HCT116 (cell line): ENCODE measurements at regions not wholly inside any gene's neighbourhood (a gene's known extent, or its start where the extent isn't known, plus 50 kb on each side); places are given as distances from the start of the nearest gene placed in this dataset.

Source experiments
- ATAC-seq: fragments of 200-7000 bp; cut with Tn5 transposase; 2 replicates; pipeline ENCODE4 v1.9.1; 2020; ENCODE audit warnings: mild to moderate bottlenecking, moderate library complexity
- BruUV-seq: library from RNA; stranded (reverse); fragments of 400-500 nt; replicated peaks from 2 replicates; lab custom pipeline; 2021; lab: Mats Ljungman, UMichigan
- CTCF ChIA-PET: fragments of 300-600 bp; sonication (Branson Sonifier 250); formaldehyde crosslinking; loops from one replicate; lab custom pipeline; 2021; ENCODE audit warnings: antibody characterized with exemption; lab: Charles Lee
- POLR2A ChIA-PET: fragments of 300-600, 350-600 bp; sonication (Branson Sonifier 250); formaldehyde crosslinking; loops from one replicate; lab custom pipeline; 2021; ENCODE audit warnings: antibody characterized with exemption; lab: Charles Lee
- RAD21 ChIA-PET, 2 experiments: fragments of 300-600 bp; sonication (Branson Sonifier 250); formaldehyde crosslinking; loops; one replicate each; lab custom pipeline; 2023; ENCODE audit warnings: low total read pairs in 2 of 2; ENCODE audit not compliant: uncharacterized antibody in 2 of 2, unreplicated experiment in 2 of 2, low non-redundant PET in 1 of 2; lab: Charles Lee
- DNase-seq: peaks from one replicate; pipeline ENCODE4 v3.0.0-alpha.2; 2010; ENCODE audit warnings: low read depth, low spot score
- H2AFZ ChIP-seq: fragments of 200-600 bp; shearing (Covaris generic), sonication (generic); 2 replicates; pipeline ENCODE4 v1.6.1; 2017; ENCODE audit warnings: low read depth, mixed run types, mixed read lengths, antibody characterized with exemption, low read length; ENCODE audit not compliant: poor library complexity, severe bottlenecking
- H3K27ac ChIP-seq: 2 replicates; pipeline ENCODE4 v1.5.1; 2012; ENCODE audit warnings: low read depth, low read length
- H3K27me3 ChIP-seq: fragments of 200-600 bp; sonication (generic); 2 replicates; pipeline ENCODE4 v1.6.1; 2016; ENCODE audit warnings: mixed run types, low read length, mixed read lengths; ENCODE audit not compliant: insufficient read depth
- H3K36me3 ChIP-seq, 2 experiments: fragments of 200-500 bp in 1 of 2; fragments of 200-600 bp in 1 of 2; sonication (Bioruptor generic) in 1 of 2; sonication (generic) in 1 of 2; 2 replicates each; pipeline versions ENCODE4 v1.5.1 to v1.6.1; 2014 to 2016; ENCODE audit warnings: low read length in 2 of 2, inconsistent platforms in 1 of 2, mixed read lengths in 1 of 2, mixed run types in 1 of 2; ENCODE audit not compliant: insufficient read depth in 2 of 2, control insufficient read depth in 1 of 2
- H3K4me1 ChIP-seq, 2 experiments: fragments of 200-600 bp in 1 of 2; sonication (generic) in 1 of 2; 2 replicates each; pipeline versions ENCODE4 v1.5.1 to v1.6.1; 2012 to 2017; ENCODE audit warnings: low read length in 2 of 2, inconsistent platforms in 1 of 2, mild to moderate bottlenecking in 1 of 2, mixed read lengths in 1 of 2, mixed run types in 1 of 2, moderate library complexity in 1 of 2; ENCODE audit not compliant: insufficient read depth in 2 of 2, control insufficient read depth in 1 of 2
- H3K4me2 ChIP-seq: fragments of 200-600 bp; sonication (generic); 2 replicates; pipeline ENCODE4 v1.6.1; 2017; ENCODE audit warnings: mixed run types, low read length, mixed read lengths
- H3K4me3 ChIP-seq, 2 experiments: fragments of 200-600 bp in 1 of 2; sonication (generic) in 1 of 2; replicated peaks in 1 of 2; 2 replicates each; pipeline ENCODE4 v1.5.1; 2011 to 2016; ENCODE audit warnings: low read length in 2 of 2, control low read depth in 1 of 2, low read depth in 1 of 2, mild to moderate bottlenecking in 1 of 2, mixed read lengths in 1 of 2, mixed run types in 1 of 2
- H3K79me2 ChIP-seq: fragments of 200-600 bp; sonication (generic); 2 replicates; pipeline ENCODE4 v1.6.1; 2017; ENCODE audit warnings: mild to moderate bottlenecking, mixed run types, low read length, moderate library complexity, mixed read lengths; ENCODE audit not compliant: insufficient read depth
- H3K9ac ChIP-seq: fragments of 200-600 bp; sonication (generic); 2 replicates; pipeline ENCODE4 v1.6.1; 2016; ENCODE audit warnings: low read length, mixed read lengths
- H3K9me2 ChIP-seq: fragments of 200-600 bp; sonication (generic), shearing (Covaris generic); 2 replicates; pipeline ENCODE4 v1.6.1; 2017; ENCODE audit warnings: mixed run types, mild to moderate bottlenecking, moderate library complexity; ENCODE audit not compliant: insufficient read depth
- H3K9me3 ChIP-seq, 2 experiments: fragments of 200-500 bp in 1 of 2; fragments of 200-600 bp in 1 of 2; sonication (Bioruptor generic) in 1 of 2; sonication (generic) in 1 of 2; 2 replicates each; pipeline ENCODE4 v1.6.1; 2014 to 2017; ENCODE audit warnings: low read length in 2 of 2, mixed read lengths in 2 of 2, inconsistent platforms in 1 of 2, low read depth in 1 of 2, mild to moderate bottlenecking in 1 of 2, mixed run types in 1 of 2, moderate library complexity in 1 of 2; ENCODE audit not compliant: control insufficient read depth in 1 of 2, insufficient read depth in 1 of 2
- H4K20me1 ChIP-seq: fragments of 200-600 bp; sonication (generic), shearing (Covaris generic); 2 replicates; pipeline ENCODE4 v1.6.1; 2017; ENCODE audit warnings: mixed run types, mild to moderate bottlenecking, moderate library complexity; ENCODE audit not compliant: insufficient read depth
- CBX3 ChIP-seq: IDR thresholded peaks from 2 replicates; pipeline ENCODE4 v1.6.1; 2012; ENCODE audit warnings: low read depth
- EGR1 ChIP-seq: IDR thresholded peaks from 2 replicates; pipeline ENCODE4 v1.6.1; 2012; ENCODE audit warnings: low read depth
- EZH2 ChIP-seq: fragments of 200-600 bp; sonication (generic); IDR thresholded peaks from 2 replicates; pipeline ENCODE4 v1.6.1; 2017; ENCODE audit warnings: antibody characterized with exemption, mixed run types
- EZH2phosphoT487 ChIP-seq: fragments of 200-600 bp; IDR thresholded peaks from 2 replicates; pipeline ENCODE4 v1.6.1; 2018; ENCODE audit warnings: antibody characterized with exemption, borderline replicate concordance
- JUND ChIP-seq: IDR thresholded peaks from 2 replicates; pipeline ENCODE4 v1.6.1; 2012
- POLR2A ChIP-seq: IDR thresholded peaks from 2 replicates; pipeline ENCODE4 v1.7.0; 2011; ENCODE audit warnings: borderline replicate concordance; ENCODE audit not compliant: insufficient read depth, insufficient read length; ENCODE audit errors: extremely low read depth
- POLR2AphosphoS5 ChIP-seq: IDR thresholded peaks from 2 replicates; pipeline ENCODE4 v1.6.1; 2011; ENCODE audit warnings: mild to moderate bottlenecking, low read depth, low read length, moderate library complexity
- RAD21 ChIP-seq: IDR thresholded peaks from 2 replicates; pipeline ENCODE4 v1.6.1; 2012; ENCODE audit warnings: low read depth, mild to moderate bottlenecking
- SIN3A ChIP-seq: IDR thresholded peaks from 2 replicates; pipeline ENCODE4 v1.6.1; 2012; ENCODE audit warnings: low read depth
- SP1 ChIP-seq: IDR thresholded peaks from 2 replicates; pipeline ENCODE4 v1.6.1; 2012; ENCODE audit warnings: low read depth
- SRF ChIP-seq: IDR thresholded peaks from 2 replicates; pipeline ENCODE4 v1.6.1; 2012; ENCODE audit warnings: low read depth
- TCF7L2 ChIP-seq: IDR thresholded peaks from 2 replicates; pipeline ENCODE4 v1.7.0; 2011; ENCODE audit warnings: borderline replicate concordance, inconsistent platforms; ENCODE audit not compliant: insufficient read depth, insufficient read length; ENCODE audit errors: extremely low read depth
- YY1 ChIP-seq: IDR thresholded peaks from 2 replicates; pipeline ENCODE4 v1.6.1; 2011; ENCODE audit warnings: low read length, low read depth, moderate library complexity, mild to moderate bottlenecking; ENCODE audit not compliant: insufficient replicate concordance; ENCODE audit errors: extremely low read depth
- ZNF274 ChIP-seq: fragments of 200-500 bp; sonication (Bioruptor generic); IDR thresholded peaks from 2 replicates; pipeline ENCODE4 v1.6.1; 2014; ENCODE audit warnings: mild to moderate bottlenecking, low read depth, low read length, inconsistent platforms
- intact Hi-C: fragments of 100-400 bp; cut with micrococcal nuclease; formaldehyde crosslinking; loops from 2 replicates; pipeline ENCODE4 v1.10.0; 2022
- TF ChIP-seq, protein P1 (sequence below): IDR thresholded peaks from 2 replicates; pipeline ENCODE4 v1.6.1; 2012
- TF ChIP-seq, protein P2 (sequence below): IDR thresholded peaks from 2 replicates; pipeline ENCODE4 v1.6.1; 2012; ENCODE audit warnings: low read depth
- TF ChIP-seq, protein P3 (sequence below), 3 experiments: fragments of 200-600 bp in 1 of 3; sonication (generic) in 1 of 3; IDR thresholded peaks in 2 of 3; conservative IDR thresholded peaks in 1 of 3; 2 replicates each; pipeline ENCODE4 v1.5.1; 2012 to 2017; ENCODE audit warnings: low read depth in 2 of 3, low read length in 2 of 3, antibody characterized with exemption in 1 of 3, borderline replicate concordance in 1 of 3, control low read depth in 1 of 3, mild to moderate bottlenecking in 1 of 3, mixed read lengths in 1 of 3, mixed run types in 1 of 3, moderate library complexity in 1 of 3; ENCODE audit not compliant: insufficient read depth in 1 of 3

DNA sequence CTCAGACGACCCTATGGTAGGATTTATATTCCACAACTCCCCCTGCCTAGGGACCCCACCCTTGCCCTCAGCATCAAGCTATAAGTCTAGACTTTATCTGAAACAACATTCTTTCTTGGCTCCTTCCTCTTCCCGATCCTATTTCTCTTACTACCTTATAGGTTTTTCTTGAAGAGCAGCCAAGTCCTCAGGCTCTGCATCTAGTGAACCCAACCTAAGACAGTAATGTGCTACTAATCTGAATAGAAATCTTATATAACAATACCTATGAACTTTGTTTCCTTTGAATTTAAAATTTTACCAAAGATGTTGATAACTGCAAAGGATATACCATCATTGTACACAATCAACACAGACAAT is 96.7 kb upstream of the BMP4 start:
- H3K9me3 ChIP-seq = no peaks in the 10 kb centered on the region
- H3K4me2 ChIP-seq = no peak overlapping the region
- no peak for ATAC-seq
- no peaks in the 10 kb centered on the region for H3K27me3 ChIP-seq
- H3K4me3 ChIP-seq = no peak overlapping the region
- H3K4me1 ChIP-seq = no peaks in the 10 kb centered on the region
- POLR2A ChIA-PET = no interaction called here
- H3K9ac ChIP-seq = no peak overlapping the region
- BruUV-seq = no TSS peak
- intact Hi-C loops = no loop called here
- H2AFZ ChIP-seq = no peak overlapping the region
- H3K36me3 ChIP-seq = no peaks in the 10 kb centered on the region
- H3K79me2 ChIP-seq = no peaks in the 10 kb centered on the region
- RAD21 ChIA-PET = no interaction called here
- H3K9me2 ChIP-seq = no peaks in the 10 kb centered on the region
- TF ChIP-seq SRF (no peak), POLR2AphosphoS5 (no peak), TCF7L2 (no peak), ZNF274 (no peak), EGR1 (no peak)
- TF ChIP-seq, protein P1, sequence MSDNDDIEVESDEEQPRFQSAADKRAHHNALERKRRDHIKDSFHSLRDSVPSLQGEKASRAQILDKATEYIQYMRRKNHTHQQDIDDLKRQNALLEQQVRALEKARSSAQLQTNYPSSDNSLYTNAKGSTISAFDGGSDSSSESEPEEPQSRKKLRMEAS = no peak
- TF ChIP-seq, all 23 proteins: peak for 0
- DNase-seq = no peak
- H4K20me1 ChIP-seq = no peaks in the 10 kb centered on the region
- no peak overlapping the region for H3K27ac ChIP-seq
- CTCF ChIA-PET = no interaction called here

DNA sequence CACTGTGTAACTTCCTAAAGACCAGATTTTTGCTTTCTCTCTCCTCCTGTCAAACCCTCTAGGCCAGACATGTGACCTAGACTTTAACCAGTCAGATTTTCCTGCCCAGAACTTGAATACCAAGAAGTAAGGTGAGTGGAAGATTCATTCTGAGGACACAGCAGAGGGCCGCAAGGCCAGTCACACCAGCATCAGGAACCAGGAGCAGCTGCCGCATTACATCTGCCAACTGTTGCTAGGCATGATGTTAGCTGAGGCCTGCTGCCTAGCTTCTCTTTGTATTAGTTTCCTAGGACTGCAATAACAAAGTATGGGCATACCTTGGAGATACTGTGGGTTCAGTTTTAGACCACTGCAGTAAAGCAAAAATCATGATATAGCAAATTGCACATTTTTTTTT is 101.9 kb upstream of the BMP4 start:
- ATAC-seq (no peak), DNase-seq (no peak)
- H3K79me2 ChIP-seq = no peaks in the 10 kb centered on the region
- no peaks in the 10 kb centered on the region for H4K20me1 ChIP-seq
- no TSS peak for BruUV-seq
- intact Hi-C loops = no loop called here
- no peak overlapping the region for H2AFZ ChIP-seq
- H3K9ac ChIP-seq = no peak overlapping the region
- H3K9me3 ChIP-seq = no peaks in the 10 kb centered on the region
- ChIA-PET RAD21 (no interaction called here), CTCF (no interaction called here), POLR2A (no interaction called here)
- H3K4me2 ChIP-seq = no peak overlapping the region
- H3K27ac ChIP-seq = no peak overlapping the region
- no peaks in the 10 kb centered on the region for H3K9me2 ChIP-seq
- H3K4me3 ChIP-seq = no peak overlapping the region
- H3K27me3 ChIP-seq = no peaks in the 10 kb centered on the region
- no peaks in the 10 kb centered on the region for H3K36me3 ChIP-seq
- H3K4me1 ChIP-seq = no peaks in the 10 kb centered on the region
- TF ChIP-seq EZH2 (no peak), CBX3 (no peak), SIN3A (no peak), EZH2phosphoT487 (no peak), POLR2A (no peak), JUND (no peak), POLR2AphosphoS5 (no peak), YY1 (no peak), RAD21 (no peak), ZNF274 (no peak), SP1 (no peak)
- TF ChIP-seq, protein P2, sequence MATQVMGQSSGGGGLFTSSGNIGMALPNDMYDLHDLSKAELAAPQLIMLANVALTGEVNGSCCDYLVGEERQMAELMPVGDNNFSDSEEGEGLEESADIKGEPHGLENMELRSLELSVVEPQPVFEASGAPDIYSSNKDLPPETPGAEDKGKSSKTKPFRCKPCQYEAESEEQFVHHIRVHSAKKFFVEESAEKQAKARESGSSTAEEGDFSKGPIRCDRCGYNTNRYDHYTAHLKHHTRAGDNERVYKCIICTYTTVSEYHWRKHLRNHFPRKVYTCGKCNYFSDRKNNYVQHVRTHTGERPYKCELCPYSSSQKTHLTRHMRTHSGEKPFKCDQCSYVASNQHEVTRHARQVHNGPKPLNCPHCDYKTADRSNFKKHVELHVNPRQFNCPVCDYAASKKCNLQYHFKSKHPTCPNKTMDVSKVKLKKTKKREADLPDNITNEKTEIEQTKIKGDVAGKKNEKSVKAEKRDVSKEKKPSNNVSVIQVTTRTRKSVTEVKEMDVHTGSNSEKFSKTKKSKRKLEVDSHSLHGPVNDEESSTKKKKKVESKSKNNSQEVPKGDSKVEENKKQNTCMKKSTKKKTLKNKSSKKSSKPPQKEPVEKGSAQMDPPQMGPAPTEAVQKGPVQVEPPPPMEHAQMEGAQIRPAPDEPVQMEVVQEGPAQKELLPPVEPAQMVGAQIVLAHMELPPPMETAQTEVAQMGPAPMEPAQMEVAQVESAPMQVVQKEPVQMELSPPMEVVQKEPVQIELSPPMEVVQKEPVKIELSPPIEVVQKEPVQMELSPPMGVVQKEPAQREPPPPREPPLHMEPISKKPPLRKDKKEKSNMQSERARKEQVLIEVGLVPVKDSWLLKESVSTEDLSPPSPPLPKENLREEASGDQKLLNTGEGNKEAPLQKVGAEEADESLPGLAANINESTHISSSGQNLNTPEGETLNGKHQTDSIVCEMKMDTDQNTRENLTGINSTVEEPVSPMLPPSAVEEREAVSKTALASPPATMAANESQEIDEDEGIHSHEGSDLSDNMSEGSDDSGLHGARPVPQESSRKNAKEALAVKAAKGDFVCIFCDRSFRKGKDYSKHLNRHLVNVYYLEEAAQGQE = no peak
- TF ChIP-seq, protein P3, sequence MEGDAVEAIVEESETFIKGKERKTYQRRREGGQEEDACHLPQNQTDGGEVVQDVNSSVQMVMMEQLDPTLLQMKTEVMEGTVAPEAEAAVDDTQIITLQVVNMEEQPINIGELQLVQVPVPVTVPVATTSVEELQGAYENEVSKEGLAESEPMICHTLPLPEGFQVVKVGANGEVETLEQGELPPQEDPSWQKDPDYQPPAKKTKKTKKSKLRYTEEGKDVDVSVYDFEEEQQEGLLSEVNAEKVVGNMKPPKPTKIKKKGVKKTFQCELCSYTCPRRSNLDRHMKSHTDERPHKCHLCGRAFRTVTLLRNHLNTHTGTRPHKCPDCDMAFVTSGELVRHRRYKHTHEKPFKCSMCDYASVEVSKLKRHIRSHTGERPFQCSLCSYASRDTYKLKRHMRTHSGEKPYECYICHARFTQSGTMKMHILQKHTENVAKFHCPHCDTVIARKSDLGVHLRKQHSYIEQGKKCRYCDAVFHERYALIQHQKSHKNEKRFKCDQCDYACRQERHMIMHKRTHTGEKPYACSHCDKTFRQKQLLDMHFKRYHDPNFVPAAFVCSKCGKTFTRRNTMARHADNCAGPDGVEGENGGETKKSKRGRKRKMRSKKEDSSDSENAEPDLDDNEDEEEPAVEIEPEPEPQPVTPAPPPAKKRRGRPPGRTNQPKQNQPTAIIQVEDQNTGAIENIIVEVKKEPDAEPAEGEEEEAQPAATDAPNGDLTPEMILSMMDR (IDR thresholded peaks at IDR 0.05 in 2 of 3, conservative IDR thresholded peaks at IDR 0.05 in 1 of 3; ENCODE audit: borderline replicate concordance in 1 of 3, insufficient read depth in 1 of 3, low read depth in 2 of 3, low read length in 2 of 3) = no peak
